ENCODE measurements at regions not wholly inside any gene's neighbourhood (a gene's known extent, or its start where the extent isn't known, plus 50 kb on each side); places are given as distances from the start of the nearest gene placed in this dataset.

- H3K9me3 ChIP-seq = no peaks in the 10 kb centered on the region
- H3K27me3 ChIP-seq = no peaks in the 10 kb centered on the region
- no peaks in the 10 kb centered on the region for H3K36me3 ChIP-seq
- H3K4me1 ChIP-seq = no peaks in the 10 kb centered on the region
- no peak overlapping the region for H3K4me3 ChIP-seq (ENCODE audit: low read depth, low read length)
- no peak for TF ChIP-seq CTCF (IDR thresholded peaks at IDR 0.05; ENCODE audit: low read depth, low read length)
- no peak for DNase-seq
Measured at GRCh38 chr4:126046081-126046614, 731.4 kb downstream of the FAT4 start.

- no peaks in the 10 kb centered on the region for H3K27me3 ChIP-seq
- DNase-seq = no peak
- no peak for TF ChIP-seq CTCF (IDR thresholded peaks at IDR 0.05; ENCODE audit: low read depth, low read length)
Measured at GRCh38 chr4:126047114-126047513, 732.4 kb downstream of the FAT4 start.

GRCh38 chr4:126051689-126052424 lies 737.1 kb downstream of the FAT4 start:
- Histone ChIP-seq H3K9me3 (no peaks in the 10 kb centered on the region), H3K4me1 (peaks cover 3% of the 10 kb centered on the region), H3K4me3 (ENCODE audit: low read depth, low read length) (no peak overlapping the region), H3K27me3 (no peaks in the 10 kb centered on the region), H3K36me3 (no peaks in the 10 kb centered on the region)
- TF ChIP-seq CTCF (IDR thresholded peaks at IDR 0.05; ENCODE audit: low read depth, low read length) = peak; percentile 27; the same call in 1 of the 2 replicates
- no peak for DNase-seq

More at GRCh38 chr4:126047114-126047513, 732.4 kb downstream of the FAT4 start:
- H3K9me3 ChIP-seq = no peaks in the 10 kb centered on the region
- H3K4me1 ChIP-seq = no peaks in the 10 kb centered on the region
- no peak overlapping the region for H3K4me3 ChIP-seq (ENCODE audit: low read depth, low read length)
- no peaks in the 10 kb centered on the region for H3K36me3 ChIP-seq

GRCh38 chr4:126056116-126056650 lies 741.4 kb downstream of the FAT4 start:
- Histone ChIP-seq H3K36me3 (no peaks in the 10 kb centered on the region), H3K4me3 (ENCODE audit: low read depth, low read length) (no peak overlapping the region), H3K4me1 (peaks cover 5% of the 10 kb centered on the region), H3K27me3 (no peaks in the 10 kb centered on the region), H3K9me3 (no peaks in the 10 kb centered on the region)
- DNase-seq = no peak
- TF ChIP-seq CTCF (IDR thresholded peaks at IDR 0.05; ENCODE audit: low read depth, low read length) = no peak

- TF ChIP-seq CTCF (IDR thresholded peaks at IDR 0.05; ENCODE audit: low read depth, low read length) = no peak
- no peak overlapping the region for H3K4me3 ChIP-seq (ENCODE audit: low read depth, low read length)
- no peak for DNase-seq
- no peaks in the 10 kb centered on the region for H3K9me3 ChIP-seq
- peaks cover 5% of the 10 kb centered on the region for H3K4me1 ChIP-seq
- no peaks in the 10 kb centered on the region for H3K27me3 ChIP-seq
- H3K36me3 ChIP-seq = no peaks in the 10 kb centered on the region
Measured at GRCh38 chr4:126057371-126057770, 742.6 kb downstream of the FAT4 start.

GRCh38 chr4:126058596-126058995 lies 743.8 kb downstream of the FAT4 start:
- no peaks in the 10 kb centered on the region for H3K9me3 ChIP-seq
- H3K36me3 ChIP-seq = no peaks in the 10 kb centered on the region
- H3K4me3 ChIP-seq (ENCODE audit: low read depth, low read length) = no peak overlapping the region
- peaks cover 5% of the 10 kb centered on the region for H3K4me1 ChIP-seq
- no peak for TF ChIP-seq CTCF (IDR thresholded peaks at IDR 0.05; ENCODE audit: low read depth, low read length)
- DNase-seq = no peak
- H3K27me3 ChIP-seq = no peaks in the 10 kb centered on the region

Data from BE2C (cell line).